Panc1 (cell line): ENCODE measurements at regions not wholly inside any gene's neighbourhood (a gene's known extent, or its start where the extent isn't known, plus 50 kb on each side); places are given as distances from the start of the nearest gene placed in this dataset.
A peak's percentile ranks its signal among the peaks of the same experiment; 100 is the strongest.

Experiments used
- ATAC-seq: fragments of 200-7000 bp; cut with Tn5 transposase; 2 replicates; pipeline ENCODE4 v1.9.1; 2020; ENCODE audit warnings: mild to moderate bottlenecking, moderate library complexity
- BruUV-seq: library from RNA; stranded (reverse); fragments of 400-500 nt; replicated peaks from 2 replicates; lab custom pipeline; 2021; lab: Mats Ljungman, UMichigan
- CTCF ChIA-PET: fragments of 300-600 bp; sonication (Branson Sonifier 250); formaldehyde crosslinking; loops from one replicate; lab custom pipeline; 2022; ENCODE audit warnings: antibody characterized with exemption; lab: Charles Lee
- POLR2A ChIA-PET: fragments of 300-600 bp; sonication (Branson Sonifier 250); formaldehyde crosslinking; loops from one replicate; lab custom pipeline; 2022; ENCODE audit warnings: antibody characterized with exemption; lab: Charles Lee
- DNase-seq: peaks from one replicate; pipeline ENCODE4 v3.0.0-alpha.2; 2010; ENCODE audit warnings: low read depth, low spot score
- H3K27ac ChIP-seq: 2 replicates; pipeline ENCODE4 v1.5.1; 2011; ENCODE audit warnings: mild to moderate bottlenecking, low read length, inconsistent platforms
- H3K27me3 ChIP-seq: fragments of 200-500 bp; sonication (Bioruptor generic); 2 replicates; pipeline ENCODE4 v1.6.0; 2014; ENCODE audit warnings: low read length, inconsistent platforms; ENCODE audit not compliant: control insufficient read depth, insufficient read depth
- H3K36me3 ChIP-seq: fragments of 200-500 bp; sonication (Bioruptor generic); 2 replicates; pipeline ENCODE4 v1.5.1; 2014; ENCODE audit warnings: inconsistent platforms, mild to moderate bottlenecking, low read length, moderate library complexity; ENCODE audit not compliant: control insufficient read depth, insufficient read depth
- H3K4me1 ChIP-seq: 2 replicates; pipeline ENCODE4 v1.5.1; 2011; ENCODE audit warnings: inconsistent platforms, mild to moderate bottlenecking, low read length, moderate library complexity; ENCODE audit not compliant: control insufficient read depth, insufficient read depth
- H3K4me3 ChIP-seq, 2 experiments: 2 replicates each; pipeline ENCODE4 v1.5.1; 2011 to 2012; ENCODE audit warnings: low read depth in 2 of 2, low read length in 2 of 2, mild to moderate bottlenecking in 2 of 2, inconsistent platforms in 1 of 2, moderate library complexity in 1 of 2
- H3K9me3 ChIP-seq: fragments of 200-500 bp; sonication (Bioruptor generic); 2 replicates; pipeline ENCODE4 v1.5.1; 2014; ENCODE audit warnings: low read depth, mild to moderate bottlenecking, inconsistent platforms, low read length, moderate library complexity; ENCODE audit not compliant: control insufficient read depth, insufficient read depth
- POLR2AphosphoS5 ChIP-seq: IDR thresholded peaks from 2 replicates; pipeline ENCODE4 v1.6.1; 2012; ENCODE audit warnings: mild to moderate bottlenecking, low read depth, low read length, moderate library complexity
- SIN3A ChIP-seq: IDR thresholded peaks from 2 replicates; pipeline ENCODE4 v1.6.1; 2012; ENCODE audit warnings: low read depth, mild to moderate bottlenecking, low read length, moderate library complexity, borderline replicate concordance; ENCODE audit not compliant: insufficient read depth
- TCF7L2 ChIP-seq: IDR thresholded peaks from 2 replicates; pipeline ENCODE4 v1.6.1; 2011; ENCODE audit warnings: mild to moderate bottlenecking, low read depth, low read length, inconsistent platforms
- in situ Hi-C: cut with HindIII; loops from 2 replicates; pipeline ENCODE4 v1.10.0; 2016; ENCODE audit warnings: low sequenced_read_pairs, low pct_unique_long_range_greater_than_20kb
- intact Hi-C: fragments of 100-400 bp; cut with micrococcal nuclease; formaldehyde crosslinking; loops from one replicate; pipeline ENCODE4 v1.10.0; 2022; ENCODE audit not compliant: unreplicated experiment
- TF ChIP-seq, protein P1 (sequence below): fragments of 450-650 bp; IDR thresholded peaks from 2 replicates; pipeline ENCODE4 v1.5.1; 2017; ENCODE audit warnings: mild to moderate bottlenecking
- TF ChIP-seq, protein P2 (sequence below), 2 experiments: IDR thresholded peaks; 2 replicates each; pipeline ENCODE4 v1.6.1; 2011 to 2012; ENCODE audit warnings: low read depth in 2 of 2, control low read depth in 1 of 2, low read length in 1 of 2, mild to moderate bottlenecking in 1 of 2, moderate library complexity in 1 of 2; ENCODE audit not compliant: insufficient read depth in 1 of 2

DNA sequence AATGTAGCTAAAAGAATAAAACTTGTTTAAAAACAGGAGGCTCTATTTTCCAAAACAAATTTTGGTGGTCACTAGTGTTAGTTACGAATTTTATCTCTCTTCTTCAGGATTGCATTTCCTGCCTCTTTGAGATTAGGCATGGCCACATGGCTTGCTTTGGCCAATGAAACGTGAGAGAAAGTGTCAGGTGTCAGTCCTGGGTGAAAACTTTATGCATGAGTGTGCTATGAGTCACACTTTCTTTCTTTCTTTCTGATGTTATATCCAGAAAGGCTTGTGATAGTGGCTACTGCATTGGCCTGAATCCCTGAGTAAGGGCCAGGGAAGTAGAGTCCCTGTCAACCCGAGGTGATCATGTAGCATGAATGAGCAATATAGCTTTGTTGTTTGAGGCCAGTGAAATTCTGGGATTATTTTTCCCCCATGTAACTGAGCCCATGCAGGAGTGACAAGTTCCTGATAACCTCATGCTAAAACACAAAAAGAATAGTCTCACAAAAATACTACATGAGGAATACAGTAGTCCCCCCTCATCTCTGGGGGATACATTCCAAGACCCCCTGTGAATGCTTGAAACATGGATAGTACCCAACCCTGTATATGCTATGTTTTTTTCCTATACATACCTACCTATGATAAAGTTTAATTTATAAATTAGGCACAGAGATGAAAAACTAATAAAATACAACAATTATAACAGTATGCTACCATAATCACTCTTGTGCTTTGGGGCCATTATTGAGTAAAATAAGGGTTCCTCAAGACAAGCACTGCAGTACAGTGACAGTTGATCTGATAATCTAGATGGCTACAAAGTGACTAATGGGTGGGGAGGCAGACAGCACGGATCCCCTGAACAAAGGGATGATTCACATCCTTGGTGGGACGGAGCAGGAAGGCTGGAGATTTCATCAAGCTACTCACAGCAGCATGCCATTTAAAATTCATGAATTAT is 109.5 kb downstream of the CDC42EP3 start:
- Histone ChIP-seq H3K9me3 (no peaks in the 10 kb centered on the region), H3K36me3 (no peaks in the 10 kb centered on the region), H3K27me3 (no peaks in the 10 kb centered on the region), H3K4me1 (0 out of 2 replicates have a peak, but pooled peaks cover 6% of the 10 kb centered on the region), H3K4me3 (no peak overlapping the region), H3K27ac (no peak overlapping the region)
- ATAC-seq: peak; percentile 87
- CTCF ChIA-PET: interaction anchor here (0.6 kb wide), 1 partner anchor 166 kb away, joined by 5 read pairs; no protein-coding TSS in a partner anchor
- DNase-seq: no peak
- no TSS peak for BruUV-seq
- intact Hi-C loops (no loop called here), in situ Hi-C loops (no loop called here)
- POLR2A ChIA-PET: no interaction called here
- TF ChIP-seq, protein P1, sequence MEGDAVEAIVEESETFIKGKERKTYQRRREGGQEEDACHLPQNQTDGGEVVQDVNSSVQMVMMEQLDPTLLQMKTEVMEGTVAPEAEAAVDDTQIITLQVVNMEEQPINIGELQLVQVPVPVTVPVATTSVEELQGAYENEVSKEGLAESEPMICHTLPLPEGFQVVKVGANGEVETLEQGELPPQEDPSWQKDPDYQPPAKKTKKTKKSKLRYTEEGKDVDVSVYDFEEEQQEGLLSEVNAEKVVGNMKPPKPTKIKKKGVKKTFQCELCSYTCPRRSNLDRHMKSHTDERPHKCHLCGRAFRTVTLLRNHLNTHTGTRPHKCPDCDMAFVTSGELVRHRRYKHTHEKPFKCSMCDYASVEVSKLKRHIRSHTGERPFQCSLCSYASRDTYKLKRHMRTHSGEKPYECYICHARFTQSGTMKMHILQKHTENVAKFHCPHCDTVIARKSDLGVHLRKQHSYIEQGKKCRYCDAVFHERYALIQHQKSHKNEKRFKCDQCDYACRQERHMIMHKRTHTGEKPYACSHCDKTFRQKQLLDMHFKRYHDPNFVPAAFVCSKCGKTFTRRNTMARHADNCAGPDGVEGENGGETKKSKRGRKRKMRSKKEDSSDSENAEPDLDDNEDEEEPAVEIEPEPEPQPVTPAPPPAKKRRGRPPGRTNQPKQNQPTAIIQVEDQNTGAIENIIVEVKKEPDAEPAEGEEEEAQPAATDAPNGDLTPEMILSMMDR: no peak
- no peak for TF ChIP-seq TCF7L2
- TF ChIP-seq, protein P2, sequence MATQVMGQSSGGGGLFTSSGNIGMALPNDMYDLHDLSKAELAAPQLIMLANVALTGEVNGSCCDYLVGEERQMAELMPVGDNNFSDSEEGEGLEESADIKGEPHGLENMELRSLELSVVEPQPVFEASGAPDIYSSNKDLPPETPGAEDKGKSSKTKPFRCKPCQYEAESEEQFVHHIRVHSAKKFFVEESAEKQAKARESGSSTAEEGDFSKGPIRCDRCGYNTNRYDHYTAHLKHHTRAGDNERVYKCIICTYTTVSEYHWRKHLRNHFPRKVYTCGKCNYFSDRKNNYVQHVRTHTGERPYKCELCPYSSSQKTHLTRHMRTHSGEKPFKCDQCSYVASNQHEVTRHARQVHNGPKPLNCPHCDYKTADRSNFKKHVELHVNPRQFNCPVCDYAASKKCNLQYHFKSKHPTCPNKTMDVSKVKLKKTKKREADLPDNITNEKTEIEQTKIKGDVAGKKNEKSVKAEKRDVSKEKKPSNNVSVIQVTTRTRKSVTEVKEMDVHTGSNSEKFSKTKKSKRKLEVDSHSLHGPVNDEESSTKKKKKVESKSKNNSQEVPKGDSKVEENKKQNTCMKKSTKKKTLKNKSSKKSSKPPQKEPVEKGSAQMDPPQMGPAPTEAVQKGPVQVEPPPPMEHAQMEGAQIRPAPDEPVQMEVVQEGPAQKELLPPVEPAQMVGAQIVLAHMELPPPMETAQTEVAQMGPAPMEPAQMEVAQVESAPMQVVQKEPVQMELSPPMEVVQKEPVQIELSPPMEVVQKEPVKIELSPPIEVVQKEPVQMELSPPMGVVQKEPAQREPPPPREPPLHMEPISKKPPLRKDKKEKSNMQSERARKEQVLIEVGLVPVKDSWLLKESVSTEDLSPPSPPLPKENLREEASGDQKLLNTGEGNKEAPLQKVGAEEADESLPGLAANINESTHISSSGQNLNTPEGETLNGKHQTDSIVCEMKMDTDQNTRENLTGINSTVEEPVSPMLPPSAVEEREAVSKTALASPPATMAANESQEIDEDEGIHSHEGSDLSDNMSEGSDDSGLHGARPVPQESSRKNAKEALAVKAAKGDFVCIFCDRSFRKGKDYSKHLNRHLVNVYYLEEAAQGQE (IDR thresholded peaks at IDR 0.05; ENCODE audit: insufficient read depth in 1 of 2, low read depth in 2 of 2, low read length in 1 of 2): no peak
- TF ChIP-seq POLR2AphosphoS5: no peak
- no peak for TF ChIP-seq SIN3A

DNA sequence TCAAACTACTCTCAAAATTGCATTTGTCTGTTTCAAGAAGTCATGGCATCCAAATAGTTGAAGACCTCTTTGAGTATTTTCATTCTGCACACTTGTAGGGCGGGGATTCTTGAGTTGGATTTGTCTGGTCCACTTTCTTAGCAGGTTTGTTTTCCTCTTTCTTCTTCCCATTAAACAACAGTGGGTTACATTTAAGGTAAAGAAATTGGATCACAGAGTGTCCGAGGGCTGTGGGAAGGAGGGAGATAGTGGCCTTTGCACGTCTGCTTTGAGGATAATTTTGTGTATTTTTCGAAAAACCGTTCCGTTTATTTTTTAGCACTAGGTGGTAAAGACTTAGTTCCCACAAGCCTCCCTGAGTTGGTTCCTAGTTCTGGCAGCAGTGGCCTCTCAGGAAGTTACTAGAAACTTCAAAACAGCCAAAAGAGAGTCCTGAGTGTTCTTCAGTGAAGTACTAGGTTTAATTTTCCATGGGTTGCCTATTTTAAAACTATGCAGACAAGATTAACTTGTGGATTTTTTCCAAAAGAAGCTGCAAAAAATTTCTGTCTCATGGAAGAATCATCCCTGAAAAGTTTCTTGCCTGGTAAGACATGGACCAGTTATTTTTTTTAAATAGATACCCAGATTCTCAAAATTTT is 107.9 kb downstream of the CDC42EP3 start:
- no peak overlapping the region for H3K4me3 ChIP-seq
- H3K9me3 ChIP-seq: no peaks in the 10 kb centered on the region
- no peak overlapping the region for H3K27ac ChIP-seq
- in situ Hi-C loops (no loop called here), intact Hi-C loops (no loop called here)
- no peaks in the 10 kb centered on the region for H3K27me3 ChIP-seq
- no TSS peak for BruUV-seq
- no peak for TF ChIP-seq TCF7L2
- TF ChIP-seq SIN3A: no peak
- TF ChIP-seq, protein P2 (IDR thresholded peaks at IDR 0.05; ENCODE audit: insufficient read depth in 1 of 2, low read depth in 2 of 2, low read length in 1 of 2): no peak
- no peak for TF ChIP-seq POLR2AphosphoS5
- TF ChIP-seq, protein P1: no peak
- 0 out of 2 replicates have a peak, but pooled peaks cover 6% of the 10 kb centered on the region for H3K4me1 ChIP-seq
- ChIA-PET CTCF (no interaction called here), POLR2A (no interaction called here)
- DNase-seq (no peak), ATAC-seq (no peak)
- H3K36me3 ChIP-seq: no peaks in the 10 kb centered on the region
